ENCODE measurements at regions not wholly inside any gene's neighbourhood (a gene's known extent, or its start where the extent isn't known, plus 50 kb on each side); places are given as distances from the start of the nearest gene placed in this dataset.
A peak's percentile ranks its signal among the peaks of the same experiment; 100 is the strongest.

- no peak for DNase-seq (ENCODE audit: low read depth)
- H3K4me3 ChIP-seq (ENCODE audit: low read length): no peak overlapping the region
- TF ChIP-seq, protein P1, sequence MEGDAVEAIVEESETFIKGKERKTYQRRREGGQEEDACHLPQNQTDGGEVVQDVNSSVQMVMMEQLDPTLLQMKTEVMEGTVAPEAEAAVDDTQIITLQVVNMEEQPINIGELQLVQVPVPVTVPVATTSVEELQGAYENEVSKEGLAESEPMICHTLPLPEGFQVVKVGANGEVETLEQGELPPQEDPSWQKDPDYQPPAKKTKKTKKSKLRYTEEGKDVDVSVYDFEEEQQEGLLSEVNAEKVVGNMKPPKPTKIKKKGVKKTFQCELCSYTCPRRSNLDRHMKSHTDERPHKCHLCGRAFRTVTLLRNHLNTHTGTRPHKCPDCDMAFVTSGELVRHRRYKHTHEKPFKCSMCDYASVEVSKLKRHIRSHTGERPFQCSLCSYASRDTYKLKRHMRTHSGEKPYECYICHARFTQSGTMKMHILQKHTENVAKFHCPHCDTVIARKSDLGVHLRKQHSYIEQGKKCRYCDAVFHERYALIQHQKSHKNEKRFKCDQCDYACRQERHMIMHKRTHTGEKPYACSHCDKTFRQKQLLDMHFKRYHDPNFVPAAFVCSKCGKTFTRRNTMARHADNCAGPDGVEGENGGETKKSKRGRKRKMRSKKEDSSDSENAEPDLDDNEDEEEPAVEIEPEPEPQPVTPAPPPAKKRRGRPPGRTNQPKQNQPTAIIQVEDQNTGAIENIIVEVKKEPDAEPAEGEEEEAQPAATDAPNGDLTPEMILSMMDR (conservative IDR thresholded peaks at IDR 0.05; ENCODE audit: low read length): no peak
These were observed 253.6 kb upstream of the G2E3 start for GRCh38 chr14:30305346-30305745.

DNA sequence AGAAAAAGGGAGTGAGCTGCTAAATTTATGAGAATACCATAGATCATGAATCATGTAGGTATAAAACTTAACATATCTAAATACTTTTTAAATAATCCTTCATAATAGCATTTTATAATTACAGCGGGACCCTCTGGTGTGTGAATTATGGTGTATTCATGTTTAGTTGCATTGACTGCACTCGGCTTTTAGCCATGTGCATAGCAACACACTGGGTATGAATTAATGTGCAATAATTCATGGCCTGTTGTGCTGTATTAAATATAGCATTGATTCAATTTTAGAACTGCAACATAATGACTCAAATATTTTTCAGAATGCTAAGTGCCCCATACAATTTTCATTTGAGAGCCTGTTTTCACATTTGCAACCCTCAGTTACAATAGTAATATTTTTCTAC, 249.6 kb upstream of the G2E3 start:
- TF ChIP-seq, protein P1 (conservative IDR thresholded peaks at IDR 0.05; ENCODE audit: low read length): no peak
- DNase-seq (ENCODE audit: low read depth): no peak
- H3K4me3 ChIP-seq (ENCODE audit: low read length): no peak overlapping the region

DNA sequence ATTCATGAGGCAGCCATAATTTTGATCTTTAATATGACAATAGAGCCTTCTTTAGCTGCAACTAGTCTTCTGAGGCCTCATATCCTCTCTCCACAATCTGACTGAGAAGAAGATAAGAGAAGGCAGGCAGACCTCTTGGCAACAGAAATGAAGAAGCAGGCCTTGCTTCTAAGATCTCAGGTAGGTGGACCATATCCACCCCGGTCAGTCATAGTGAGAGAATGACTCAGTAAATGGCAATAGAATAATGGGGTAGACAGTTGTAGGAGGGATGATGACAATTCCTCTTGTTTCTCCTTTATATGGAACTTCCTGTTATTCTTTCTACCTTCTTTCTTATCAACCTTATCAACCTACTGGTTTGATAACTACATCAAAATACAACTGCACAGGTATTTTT, 246.7 kb upstream of the G2E3 start:
- H3K4me3 ChIP-seq (ENCODE audit: low read length): no peak overlapping the region
- no peak for DNase-seq (ENCODE audit: low read depth)
- TF ChIP-seq, protein P1 (conservative IDR thresholded peaks at IDR 0.05; ENCODE audit: low read length): no peak

- H3K4me3 ChIP-seq (ENCODE audit: low read length): no peak overlapping the region
- DNase-seq (ENCODE audit: low read depth): no peak
- TF ChIP-seq, protein P1 (conservative IDR thresholded peaks at IDR 0.05; ENCODE audit: low read length): no peak
These were observed 241.2 kb upstream of the G2E3 start for GRCh38 chr14:30317729-30318128.

- no peak overlapping the region for H3K4me3 ChIP-seq (ENCODE audit: low read length)
- TF ChIP-seq, protein P1 (conservative IDR thresholded peaks at IDR 0.05; ENCODE audit: low read length): no peak
- DNase-seq (ENCODE audit: low read depth): no peak
These were observed 236.1 kb upstream of the G2E3 start for GRCh38 chr14:30322819-30323218.

GRCh38 chr14:30330033-30330432, 228.9 kb upstream of the G2E3 start:
- no peak for DNase-seq (ENCODE audit: low read depth)
- no peak overlapping the region for H3K4me3 ChIP-seq (ENCODE audit: low read length)
- TF ChIP-seq, protein P1 (conservative IDR thresholded peaks at IDR 0.05; ENCODE audit: low read length): no peak

DNA sequence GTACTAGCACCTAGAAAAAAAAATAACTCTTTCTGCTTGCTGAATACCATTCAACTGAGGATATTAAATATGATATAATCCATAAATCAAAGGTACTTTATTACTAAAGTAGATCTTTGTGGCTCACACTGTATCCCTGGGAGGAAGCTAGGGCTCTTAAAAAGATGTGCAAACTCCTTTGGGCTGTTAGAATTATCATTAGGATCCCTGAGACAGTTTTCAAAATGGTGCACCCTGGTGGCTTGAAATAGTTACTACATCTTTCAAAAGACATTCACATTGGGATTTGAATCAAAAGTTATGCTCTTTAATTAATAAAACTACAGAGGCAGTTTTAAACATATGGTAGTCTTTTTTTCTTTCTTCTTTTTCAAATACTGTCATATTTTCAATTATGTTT, 228.5 kb upstream of the G2E3 start:
- H3K4me3 ChIP-seq (ENCODE audit: low read length): no peak overlapping the region
- peak; percentile 2 for DNase-seq (ENCODE audit: low read depth)
- TF ChIP-seq, protein P1 (conservative IDR thresholded peaks at IDR 0.05; ENCODE audit: low read length): peak; percentile 50
